GM23338 (cell line): ENCODE measurements at regions not wholly inside any gene's neighbourhood (a gene's known extent, or its start where the extent isn't known, plus 50 kb on each side); places are given as distances from the start of the nearest gene placed in this dataset.

Experiments used
- EZH2 ChIP-seq: fragments of 200-600 bp; sonication (generic); IDR thresholded peaks from one replicate; pipeline ENCODE4 v1.8.0; 2017; ENCODE audit warnings: antibody characterized with exemption, mild to moderate bottlenecking, low read depth; ENCODE audit not compliant: unreplicated experiment
- POLR2AphosphoS5 ChIP-seq: IDR thresholded peaks from 2 replicates; pipeline ENCODE4 v1.6.1; 2016; ENCODE audit warnings: antibody characterized with exemption, low read depth
- ZNF331 ChIP-seq: fragments of 250-450 bp; sonication (Bioruptor Pico); IDR thresholded peaks from 2 replicates; pipeline ENCODE4 v1.5.0; 2020; ENCODE audit warnings: low read depth, mild to moderate bottlenecking, moderate library complexity
- TF ChIP-seq, protein P1 (sequence below), 2 experiments: fragments of 200-600 bp in 1 of 2; sonication (generic) in 1 of 2; conservative IDR thresholded peaks; 2 replicates each; pipeline versions ENCODE4 v1.5.1 to v1.6.1; 2016 to 2017; ENCODE audit warnings: antibody characterized with exemption in 2 of 2, low read depth in 2 of 2, mild to moderate bottlenecking in 2 of 2, moderate library complexity in 1 of 2
- TF ChIP-seq, protein P2 (sequence below): IDR thresholded peaks from one replicate; pipeline ENCODE4 v1.6.1; 2018; ENCODE audit warnings: antibody characterized with exemption; ENCODE audit not compliant: unreplicated experiment

DNA sequence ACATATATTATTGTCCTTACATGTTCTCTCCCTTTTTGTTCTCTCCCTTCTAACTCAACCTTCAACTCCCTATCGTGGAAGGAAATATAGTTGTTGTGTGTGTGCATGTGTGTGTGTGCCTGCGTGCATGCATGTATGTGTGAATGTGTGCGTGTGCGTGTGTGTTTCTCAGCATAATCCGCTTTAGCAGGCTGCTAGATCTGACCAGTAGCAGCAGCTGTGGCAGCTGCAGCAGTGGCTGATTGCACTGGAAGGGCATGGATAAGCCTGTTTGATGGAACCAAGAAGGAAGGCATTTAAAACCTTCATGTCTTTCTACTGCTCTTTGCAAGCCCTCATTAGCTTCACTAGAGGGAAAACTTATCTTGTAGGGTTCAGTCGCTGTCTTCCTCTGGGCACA is 65.6 kb upstream of the IRF2BP2 start:
- TF ChIP-seq, protein P1, sequence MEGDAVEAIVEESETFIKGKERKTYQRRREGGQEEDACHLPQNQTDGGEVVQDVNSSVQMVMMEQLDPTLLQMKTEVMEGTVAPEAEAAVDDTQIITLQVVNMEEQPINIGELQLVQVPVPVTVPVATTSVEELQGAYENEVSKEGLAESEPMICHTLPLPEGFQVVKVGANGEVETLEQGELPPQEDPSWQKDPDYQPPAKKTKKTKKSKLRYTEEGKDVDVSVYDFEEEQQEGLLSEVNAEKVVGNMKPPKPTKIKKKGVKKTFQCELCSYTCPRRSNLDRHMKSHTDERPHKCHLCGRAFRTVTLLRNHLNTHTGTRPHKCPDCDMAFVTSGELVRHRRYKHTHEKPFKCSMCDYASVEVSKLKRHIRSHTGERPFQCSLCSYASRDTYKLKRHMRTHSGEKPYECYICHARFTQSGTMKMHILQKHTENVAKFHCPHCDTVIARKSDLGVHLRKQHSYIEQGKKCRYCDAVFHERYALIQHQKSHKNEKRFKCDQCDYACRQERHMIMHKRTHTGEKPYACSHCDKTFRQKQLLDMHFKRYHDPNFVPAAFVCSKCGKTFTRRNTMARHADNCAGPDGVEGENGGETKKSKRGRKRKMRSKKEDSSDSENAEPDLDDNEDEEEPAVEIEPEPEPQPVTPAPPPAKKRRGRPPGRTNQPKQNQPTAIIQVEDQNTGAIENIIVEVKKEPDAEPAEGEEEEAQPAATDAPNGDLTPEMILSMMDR (conservative IDR thresholded peaks at IDR 0.05; ENCODE audit: low read depth in 2 of 2) = no peak
- TF ChIP-seq EZH2 (no peak), POLR2AphosphoS5 (no peak), ZNF331 (CRISPR knock-in tag) (no peak)
- TF ChIP-seq, protein P2, sequence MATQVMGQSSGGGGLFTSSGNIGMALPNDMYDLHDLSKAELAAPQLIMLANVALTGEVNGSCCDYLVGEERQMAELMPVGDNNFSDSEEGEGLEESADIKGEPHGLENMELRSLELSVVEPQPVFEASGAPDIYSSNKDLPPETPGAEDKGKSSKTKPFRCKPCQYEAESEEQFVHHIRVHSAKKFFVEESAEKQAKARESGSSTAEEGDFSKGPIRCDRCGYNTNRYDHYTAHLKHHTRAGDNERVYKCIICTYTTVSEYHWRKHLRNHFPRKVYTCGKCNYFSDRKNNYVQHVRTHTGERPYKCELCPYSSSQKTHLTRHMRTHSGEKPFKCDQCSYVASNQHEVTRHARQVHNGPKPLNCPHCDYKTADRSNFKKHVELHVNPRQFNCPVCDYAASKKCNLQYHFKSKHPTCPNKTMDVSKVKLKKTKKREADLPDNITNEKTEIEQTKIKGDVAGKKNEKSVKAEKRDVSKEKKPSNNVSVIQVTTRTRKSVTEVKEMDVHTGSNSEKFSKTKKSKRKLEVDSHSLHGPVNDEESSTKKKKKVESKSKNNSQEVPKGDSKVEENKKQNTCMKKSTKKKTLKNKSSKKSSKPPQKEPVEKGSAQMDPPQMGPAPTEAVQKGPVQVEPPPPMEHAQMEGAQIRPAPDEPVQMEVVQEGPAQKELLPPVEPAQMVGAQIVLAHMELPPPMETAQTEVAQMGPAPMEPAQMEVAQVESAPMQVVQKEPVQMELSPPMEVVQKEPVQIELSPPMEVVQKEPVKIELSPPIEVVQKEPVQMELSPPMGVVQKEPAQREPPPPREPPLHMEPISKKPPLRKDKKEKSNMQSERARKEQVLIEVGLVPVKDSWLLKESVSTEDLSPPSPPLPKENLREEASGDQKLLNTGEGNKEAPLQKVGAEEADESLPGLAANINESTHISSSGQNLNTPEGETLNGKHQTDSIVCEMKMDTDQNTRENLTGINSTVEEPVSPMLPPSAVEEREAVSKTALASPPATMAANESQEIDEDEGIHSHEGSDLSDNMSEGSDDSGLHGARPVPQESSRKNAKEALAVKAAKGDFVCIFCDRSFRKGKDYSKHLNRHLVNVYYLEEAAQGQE = no peak
